Gastroesophageal sphincter (tissue), 3 donors: ENCODE measurements at regions not wholly inside any gene's neighbourhood (a gene's known extent, or its start where the extent isn't known, plus 50 kb on each side); places are given as distances from the start of the nearest gene placed in this dataset.
"Not testable (repeated sequence)": the region's sequence is repeated elsewhere in the genome, so short reads cannot be mapped to it uniquely, and the experiment has no call there.

ENCODE experiments used
- CTCF ChIP-seq, 4 experiments: fragments of 200-600 bp in 2 of 4; fragments of 450-650 bp in 2 of 4; sonication (generic) in 1 of 4; IDR thresholded peaks; one replicate each; pipeline ENCODE4 v1.5.1; 2017 to 2019; ENCODE audit warnings: antibody characterized with exemption in 4 of 4, mild to moderate bottlenecking in 2 of 4, moderate library complexity in 2 of 4
- EP300 ChIP-seq: sonication (generic); formaldehyde crosslinking; IDR thresholded peaks from one replicate; pipeline ENCODE4 v1.6.1; 2017; ENCODE audit warnings: antibody characterized with exemption, mild to moderate bottlenecking
- POLR2A ChIP-seq, 2 donors: fragments of 450-650 bp; IDR thresholded peaks; one replicate each; pipeline ENCODE4 v1.6.1; 2017; ENCODE audit warnings: antibody characterized with exemption in 2 of 2, mild to moderate bottlenecking in 2 of 2, moderate library complexity in 1 of 2

- not testable (repeated sequence) for TF ChIP-seq CTCF (IDR thresholded peaks at IDR 0.05); EP300; POLR2A (IDR thresholded peaks at IDR 0.05)
Observed at GRCh38 chr2:84127812-84128211, 331.3 kb downstream of the SUCLG1 start.
